GM21423 (cell line): ENCODE measurements at regions not wholly inside any gene's neighbourhood (a gene's known extent, or its start where the extent isn't known, plus 50 kb on each side); places are given as distances from the start of the nearest gene placed in this dataset.
A peak's percentile ranks its signal among the peaks of the same experiment; 100 is the strongest.

Source experiments
- ATAC-seq: cut with Tn5 transposase; IDR thresholded peaks from one replicate; pipeline ENCODE4 v1.9.1; 2021; ENCODE audit warnings: mild to moderate bottlenecking, moderate library complexity; ENCODE audit not compliant: unreplicated experiment

DNA sequence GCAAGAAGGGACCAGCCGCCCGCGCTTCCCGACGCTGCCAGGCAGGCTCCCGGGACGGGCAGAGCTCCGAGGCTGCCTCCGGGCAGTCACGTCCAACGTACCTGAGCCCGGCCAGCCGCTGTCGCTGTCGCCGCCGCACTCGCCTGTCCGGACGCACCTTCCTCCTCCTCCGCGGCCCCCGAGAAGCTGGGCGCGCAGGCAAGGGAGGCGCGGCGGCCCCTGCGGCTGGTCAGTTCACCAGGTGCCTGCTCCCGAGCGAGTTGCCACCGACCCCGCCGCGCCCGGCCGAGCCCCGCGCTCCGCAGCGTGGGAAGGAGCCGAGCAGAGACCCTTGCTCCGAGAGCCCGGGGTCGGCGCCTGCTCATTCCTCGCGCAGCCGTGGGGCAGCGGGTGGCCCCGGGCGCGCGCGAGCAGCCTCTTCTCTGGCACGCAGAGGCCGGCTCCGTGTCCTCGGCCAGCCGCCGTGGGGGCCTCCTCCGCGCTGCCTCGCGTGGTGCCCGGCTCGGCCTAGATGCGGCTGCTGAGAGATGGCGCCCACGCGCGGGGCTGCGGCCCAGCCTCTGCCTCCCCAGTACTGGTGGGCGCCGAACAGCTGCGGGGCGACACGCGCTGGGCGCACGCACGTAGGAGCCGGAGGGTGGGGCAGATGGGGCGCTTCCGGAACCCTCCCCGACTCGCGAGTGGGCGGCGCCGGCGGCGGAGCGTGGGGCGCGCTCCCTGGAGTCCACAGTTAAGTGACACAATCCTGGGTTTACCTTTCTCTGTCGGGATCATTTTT is 419.4 kb downstream of the UQCRFS1 start:
- ATAC-seq = no peak

DNA sequence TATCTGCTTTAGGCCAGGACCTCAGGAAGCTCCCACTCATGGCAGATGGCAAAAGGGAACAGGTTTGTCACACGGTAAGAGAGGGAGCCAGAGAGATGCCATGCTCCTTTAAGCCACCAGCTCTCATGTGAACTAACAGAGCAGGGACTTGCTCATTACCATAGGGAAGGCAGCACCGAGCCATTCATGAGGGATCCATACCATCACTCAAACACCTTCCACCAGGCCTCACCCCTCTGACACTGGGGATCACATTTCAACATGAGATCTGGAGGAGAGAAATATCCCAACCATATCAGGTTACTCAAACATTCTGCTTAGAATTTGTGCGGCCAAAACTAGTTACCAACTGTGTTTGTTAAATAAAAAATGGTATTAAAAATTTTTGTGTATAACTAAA is 427.0 kb downstream of the UQCRFS1 start:
- ATAC-seq = no peak

DNA sequence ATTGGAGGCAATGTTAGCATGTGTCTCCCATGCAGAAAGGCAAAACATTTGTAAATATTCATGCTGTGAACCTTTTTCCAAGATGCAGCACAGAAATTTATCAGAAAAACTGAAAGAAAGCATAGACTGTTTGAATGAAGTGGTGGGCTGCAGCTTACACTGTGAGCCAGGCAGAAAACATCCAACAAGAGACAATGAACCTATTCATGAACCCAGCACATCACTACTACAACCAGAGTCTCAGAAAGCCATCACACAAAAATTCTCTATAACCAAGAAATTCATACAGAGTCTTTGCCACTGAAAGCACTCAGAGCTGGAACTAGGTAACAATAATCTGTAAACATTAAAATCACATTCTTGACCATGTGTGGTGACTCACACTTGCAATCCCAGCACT is 448.9 kb downstream of the UQCRFS1 start:
- ATAC-seq = no peak

DNA sequence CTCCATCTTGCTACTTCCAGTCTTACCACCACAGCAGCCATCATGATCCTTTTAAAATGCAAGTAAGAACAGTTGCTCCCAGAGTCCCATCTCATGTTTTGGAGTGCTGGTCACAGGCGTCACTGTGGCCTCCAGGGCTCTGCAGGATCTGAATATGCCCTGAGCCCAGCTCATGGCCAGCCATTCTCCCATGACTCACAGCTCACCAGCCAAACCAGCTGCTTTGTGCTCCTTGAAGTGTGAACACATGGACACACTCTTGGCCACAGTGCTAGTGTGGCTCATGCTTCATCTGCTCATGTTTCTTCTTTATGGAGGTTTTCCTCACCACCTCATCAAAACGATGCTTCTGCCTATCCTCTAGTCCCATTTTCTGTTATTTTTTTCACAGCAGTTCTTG is 466.5 kb downstream of the UQCRFS1 start:
- ATAC-seq = no peak

DNA sequence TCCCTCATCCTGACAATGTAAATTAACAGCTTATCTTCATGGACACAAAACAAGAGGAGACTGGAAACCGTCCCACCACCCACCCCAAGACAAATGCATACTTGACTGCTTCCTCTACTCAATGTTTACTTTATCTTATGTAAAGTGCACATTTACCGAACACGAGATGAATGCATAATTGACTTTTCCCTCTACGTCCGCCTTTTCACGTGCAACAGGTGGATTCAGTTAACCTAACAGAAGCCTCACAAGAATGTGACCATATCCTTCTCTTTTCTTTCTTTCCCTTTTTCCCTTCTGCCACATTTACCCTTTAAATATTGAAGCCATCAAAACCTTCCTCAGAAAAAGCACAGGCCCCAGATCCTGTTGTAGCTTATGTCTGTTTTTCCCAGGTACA is 468.0 kb downstream of the UQCRFS1 start:
- ATAC-seq = no peak

DNA sequence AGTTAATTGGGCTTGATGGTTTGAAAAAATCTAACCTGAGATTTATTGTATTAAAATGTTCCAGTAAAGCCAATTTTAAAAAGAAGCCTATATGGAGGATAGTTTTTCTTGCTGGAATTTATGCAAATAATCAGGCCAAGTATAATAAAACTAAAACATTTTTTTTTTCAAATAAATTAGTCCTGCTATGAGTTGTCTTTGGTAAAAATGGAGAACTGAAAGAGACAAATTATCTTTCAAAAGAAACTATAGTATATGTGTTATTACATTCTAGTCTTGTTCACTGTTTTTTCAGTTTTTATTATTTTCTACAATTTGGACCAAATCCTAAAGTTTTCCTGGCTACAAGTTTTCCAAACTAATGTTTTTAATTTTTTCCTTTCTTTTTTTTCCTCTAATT is 468.9 kb downstream of the UQCRFS1 start:
- ATAC-seq = no peak

DNA sequence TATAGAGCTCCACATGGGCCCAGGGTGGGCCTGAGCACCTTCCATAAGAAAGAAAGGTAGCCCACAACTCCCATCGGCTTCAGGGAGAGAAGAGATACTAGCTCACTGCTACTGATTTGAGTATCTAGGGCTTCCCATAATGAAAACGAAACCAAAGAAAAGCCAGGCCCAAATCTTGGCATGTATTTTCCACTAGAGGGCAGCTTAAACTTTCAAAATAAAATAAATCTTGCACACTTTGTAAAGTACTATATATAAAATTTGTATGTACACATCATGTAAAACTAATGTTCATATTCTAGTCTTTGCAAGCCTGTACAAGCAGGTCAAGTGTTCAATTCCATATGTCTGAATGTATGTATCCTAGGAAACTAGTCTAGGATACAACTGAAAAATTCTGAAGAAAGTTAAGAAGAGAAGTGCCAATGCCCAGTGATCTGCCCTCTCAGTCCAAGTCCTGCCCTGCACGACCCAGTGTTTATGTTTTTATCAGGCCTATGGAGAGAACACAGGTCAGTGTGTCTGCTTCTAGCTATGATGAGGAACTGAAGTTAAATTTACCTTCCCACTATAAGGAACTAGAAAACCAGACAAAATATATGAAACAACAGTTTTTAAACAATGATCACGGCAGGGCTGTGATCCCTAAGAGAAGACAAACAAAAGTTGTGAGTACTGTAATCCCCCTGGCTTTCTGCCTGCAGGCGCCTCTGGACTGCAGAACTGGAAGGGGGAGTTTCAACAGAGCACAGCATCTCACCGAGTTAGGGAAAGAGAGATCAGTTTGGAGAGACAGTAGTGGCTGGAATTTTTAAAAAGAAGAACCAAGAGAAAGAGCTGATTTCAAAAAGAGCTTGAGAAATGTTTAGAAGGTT is 475.7 kb downstream of the UQCRFS1 start:
- ATAC-seq = peak; percentile 43

DNA sequence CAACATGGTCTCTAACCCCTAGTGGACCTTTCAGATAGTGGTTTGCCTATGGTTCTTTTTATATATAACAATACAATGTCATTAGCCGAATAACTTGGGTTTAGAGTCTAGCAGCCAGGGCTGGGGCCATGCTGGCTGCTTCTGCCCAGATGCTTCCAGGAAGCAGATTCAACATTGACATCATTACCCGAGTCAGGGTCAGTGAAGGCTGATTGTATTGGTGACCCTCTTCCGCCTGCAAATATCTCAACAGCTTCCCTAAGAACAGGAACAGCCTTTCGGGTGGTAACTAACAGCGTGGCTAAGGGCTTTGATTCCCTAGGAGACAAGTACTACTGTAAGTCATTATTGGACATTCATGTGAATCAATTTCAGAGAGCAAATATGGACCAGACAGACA is 476.4 kb downstream of the UQCRFS1 start:
- no peak for ATAC-seq

DNA sequence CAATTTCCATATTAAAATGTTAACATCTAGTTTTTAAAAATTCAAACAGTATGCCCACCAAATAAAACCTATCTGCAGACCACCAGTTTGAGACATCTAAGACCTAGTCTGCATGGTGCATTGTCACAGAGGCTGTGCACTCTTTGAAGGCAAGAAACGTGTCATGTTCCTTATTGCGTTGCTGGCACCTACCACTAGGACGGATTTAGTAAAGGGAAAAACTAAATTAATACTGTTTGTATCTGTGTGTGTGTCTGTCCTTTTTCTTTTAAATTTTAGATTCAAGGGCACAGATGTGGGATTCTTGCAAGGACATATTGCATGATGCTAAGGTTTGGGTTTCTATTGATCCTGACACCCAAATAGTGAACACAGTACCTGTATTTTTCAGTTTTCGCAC is 481.4 kb downstream of the UQCRFS1 start:
- ATAC-seq = no peak

DNA sequence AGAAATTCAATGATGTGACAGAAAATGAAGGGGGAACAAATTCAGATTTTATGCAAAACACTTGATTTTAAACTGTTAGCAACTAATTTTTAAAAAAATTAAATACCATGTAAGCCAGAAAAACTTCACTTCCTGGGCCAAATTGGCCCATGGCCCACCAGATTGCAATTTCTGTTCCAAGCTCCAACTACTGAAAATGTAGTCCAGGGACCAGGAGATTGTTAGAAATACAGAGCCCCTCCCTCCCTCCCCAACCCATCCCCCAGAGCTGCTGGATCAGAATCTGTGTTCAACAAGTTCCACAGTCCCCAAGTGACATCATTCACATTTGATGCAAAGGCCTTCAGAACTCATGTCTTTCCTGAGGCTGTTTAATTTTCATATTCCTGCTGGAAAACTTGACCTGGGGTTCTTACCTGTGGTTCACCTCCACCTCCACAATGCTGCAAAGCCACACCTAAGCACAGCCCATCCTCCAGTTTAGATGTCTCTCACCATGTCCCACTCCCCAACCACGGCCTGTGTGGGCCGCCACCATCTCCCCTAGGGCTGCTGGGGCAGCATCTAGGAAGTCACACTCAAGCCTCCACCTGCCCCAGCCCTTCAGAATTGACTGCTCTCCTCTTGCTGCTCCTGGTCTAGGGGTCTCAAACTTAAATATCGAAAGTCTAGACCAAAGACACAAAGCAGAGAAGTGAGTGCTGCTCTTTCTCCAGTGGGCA is 482.0 kb downstream of the UQCRFS1 start:
- no peak for ATAC-seq

DNA sequence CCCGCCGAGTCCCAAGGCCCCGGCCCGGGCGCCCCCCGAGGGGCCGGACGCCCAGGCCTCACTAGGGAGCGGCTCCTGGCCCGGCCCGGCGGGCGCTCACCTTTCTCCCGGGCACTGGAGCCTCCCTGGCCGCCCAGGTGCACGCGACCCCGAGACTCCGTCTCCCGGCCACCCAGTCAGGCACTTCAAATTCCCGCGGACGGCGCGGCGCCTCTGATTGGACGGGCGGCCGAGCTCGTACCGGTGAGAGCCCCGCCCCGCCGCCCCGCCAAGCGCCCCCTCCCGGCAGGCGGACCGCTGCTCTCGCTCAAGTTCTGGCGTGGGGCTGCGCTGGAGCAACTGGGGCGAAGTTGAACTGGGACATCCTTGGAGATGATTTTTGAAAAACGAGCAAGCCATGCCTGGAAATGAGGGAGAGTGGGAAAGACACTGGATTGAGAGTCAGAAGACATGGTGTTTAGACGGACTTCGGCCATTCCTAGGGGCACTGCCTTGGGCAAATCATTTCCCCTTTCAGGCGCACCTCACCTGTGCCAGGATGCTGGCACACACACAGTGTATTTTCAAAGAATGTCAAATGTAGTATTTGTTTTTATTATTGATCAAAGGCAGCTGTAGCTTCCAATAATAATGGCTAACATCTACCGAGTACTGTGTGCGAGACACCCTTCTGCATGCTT is 485.3 kb downstream of the UQCRFS1 start:
- no peak for ATAC-seq

DNA sequence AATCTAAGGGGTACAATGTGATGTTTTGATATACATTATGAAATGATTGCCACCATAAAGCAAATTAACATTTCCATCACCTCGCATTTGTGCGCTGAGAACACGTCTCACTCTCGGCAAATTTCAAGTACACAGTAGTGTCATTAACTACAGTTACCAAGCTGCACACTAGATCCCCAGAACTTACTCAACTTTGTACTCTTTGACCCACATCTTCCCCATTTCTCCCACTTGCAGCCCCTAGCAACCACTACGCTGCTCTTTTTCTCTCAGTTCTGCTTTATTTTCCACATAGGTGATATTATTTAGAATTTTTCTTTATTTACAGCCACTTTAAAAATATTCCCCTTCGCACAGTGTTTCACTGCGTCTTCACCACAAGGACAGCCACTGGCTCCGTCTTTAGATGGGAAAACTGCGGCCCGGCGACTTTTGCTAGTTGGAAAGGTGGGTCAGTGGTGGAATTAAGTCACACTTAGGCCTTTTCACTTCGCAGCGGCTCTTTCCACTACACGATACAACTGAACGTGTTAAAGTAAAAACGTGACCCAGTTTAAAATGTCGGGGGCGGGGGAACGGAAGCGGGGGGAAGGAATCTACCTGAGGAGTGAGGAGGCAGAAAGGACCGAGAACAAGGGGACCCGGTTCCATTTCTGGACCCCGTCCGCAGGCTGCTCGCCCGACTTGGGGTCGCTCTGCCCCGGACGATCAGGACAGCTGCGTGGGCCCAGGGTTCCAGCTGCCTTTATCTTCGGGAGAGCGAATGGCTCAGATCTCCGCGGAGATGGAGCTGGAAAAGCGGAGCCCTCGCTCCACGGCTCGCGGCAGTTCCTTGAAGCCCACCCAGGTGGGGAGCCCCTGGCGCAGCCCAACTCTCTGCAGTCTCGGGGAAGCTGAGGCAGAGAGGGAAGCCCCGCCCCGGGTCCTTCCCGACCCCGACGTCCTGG is 486.1 kb downstream of the UQCRFS1 start:
- no peak for ATAC-seq

DNA sequence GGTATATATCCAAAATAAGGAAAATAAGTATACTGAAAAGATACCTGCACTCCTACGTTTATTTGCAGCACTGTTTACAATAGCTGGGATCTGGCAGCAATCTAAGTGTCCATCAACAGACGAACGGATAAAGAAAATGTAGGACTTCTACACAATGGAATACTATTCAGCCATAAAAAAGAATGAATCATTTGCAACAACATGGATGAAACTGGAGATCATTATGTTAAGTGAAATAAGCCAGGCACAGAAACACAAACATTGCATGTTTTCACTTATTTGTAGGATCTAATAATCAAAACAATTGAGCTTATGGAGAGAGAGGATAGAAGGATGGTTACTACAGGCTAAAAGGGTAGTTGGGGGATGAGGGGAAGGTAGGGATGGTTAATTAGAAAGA is 494.0 kb downstream of the UQCRFS1 start:
- no peak for ATAC-seq

DNA sequence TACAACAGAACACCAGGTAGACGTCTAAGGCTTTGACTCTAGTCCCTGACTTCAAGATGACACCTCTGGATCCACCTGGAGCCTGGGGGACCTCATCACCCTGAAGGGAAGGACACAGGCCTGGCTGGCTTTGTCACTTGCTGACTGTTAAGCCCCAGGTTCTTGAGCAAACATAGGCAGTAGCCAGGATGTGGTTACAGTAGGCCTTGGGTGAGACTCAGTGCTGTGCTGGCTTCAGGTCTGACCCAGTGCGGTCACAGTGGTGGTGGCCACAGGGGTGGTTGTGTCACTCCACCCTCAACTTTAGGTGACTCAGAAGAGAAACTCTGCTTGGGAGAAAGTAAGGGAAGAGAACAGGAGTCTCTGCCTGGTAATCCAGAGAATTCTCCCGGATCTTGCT is 497.8 kb downstream of the UQCRFS1 start:
- ATAC-seq = no peak

DNA sequence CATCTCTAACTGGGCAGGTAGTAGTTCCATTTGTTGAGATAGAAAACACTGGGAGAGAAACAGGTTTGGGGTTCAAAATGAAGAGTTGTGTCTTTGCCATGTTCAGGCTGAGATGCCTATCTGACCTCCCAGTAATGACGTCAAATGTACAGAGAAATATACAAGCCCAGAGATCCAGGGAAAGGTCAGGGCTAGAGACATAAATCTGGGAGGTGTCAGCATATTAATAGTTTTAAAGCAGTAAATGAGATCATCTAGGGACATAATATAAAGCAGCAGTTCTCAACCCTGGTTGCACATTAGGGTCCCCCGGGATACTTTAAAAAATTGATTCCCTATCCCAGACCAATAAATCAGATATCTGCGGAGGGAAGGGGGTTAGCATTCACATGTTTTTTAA is 501.5 kb downstream of the UQCRFS1 start:
- no peak for ATAC-seq

DNA sequence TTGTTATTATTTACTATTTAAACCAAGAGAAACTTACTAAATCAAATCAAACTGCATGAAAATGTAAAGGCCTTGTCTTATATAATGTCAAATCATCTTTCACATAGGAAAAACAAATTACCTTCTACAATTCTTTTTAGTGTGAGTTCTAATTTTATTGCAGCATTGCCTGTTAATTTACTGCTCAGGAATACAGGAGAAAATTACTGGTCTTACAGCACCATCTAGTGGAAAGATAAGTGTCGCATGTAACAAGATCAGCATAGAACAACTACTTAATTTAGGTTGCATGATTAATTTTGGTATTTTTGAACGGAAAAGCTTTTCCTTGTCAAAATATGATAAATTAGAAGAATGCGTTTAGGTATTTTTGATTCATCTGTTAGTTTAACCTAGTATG is 502.7 kb downstream of the UQCRFS1 start:
- no peak for ATAC-seq

DNA sequence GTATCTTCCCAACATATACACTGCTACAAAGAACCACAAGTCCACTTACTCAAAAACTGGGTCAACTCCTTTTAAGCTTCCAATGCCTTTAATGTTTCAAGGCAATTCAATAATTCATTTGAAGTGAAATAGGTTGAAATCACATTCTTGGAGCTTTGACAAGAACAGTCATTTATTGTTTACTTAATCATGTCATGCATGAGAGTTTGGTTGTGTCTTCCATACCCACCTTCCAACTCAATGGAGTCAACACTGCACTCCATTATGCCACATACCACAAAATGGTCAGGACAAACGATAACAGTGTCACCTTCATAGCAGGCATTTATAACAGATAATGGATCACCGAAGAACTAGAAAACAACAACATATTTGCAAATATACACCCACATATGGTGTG is 506.3 kb downstream of the UQCRFS1 start:
- ATAC-seq = no peak

DNA sequence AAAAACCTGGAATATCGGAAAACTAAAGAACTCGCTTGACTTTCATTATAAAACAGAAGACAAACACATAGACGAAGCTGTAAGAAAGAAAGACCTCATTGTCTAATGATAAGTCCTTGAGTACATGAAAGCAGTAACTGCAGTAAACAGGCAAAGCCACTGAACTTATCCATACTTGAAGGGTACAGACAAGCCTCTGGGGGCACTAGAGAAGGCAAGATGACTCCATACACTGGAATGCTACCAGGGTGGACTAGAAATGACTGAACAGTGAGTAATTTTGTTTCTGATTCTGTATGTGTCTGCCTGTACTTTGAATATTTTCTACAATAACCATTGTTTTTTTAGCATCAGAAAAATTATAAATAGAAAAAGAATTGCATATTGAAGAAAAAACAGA is 507.9 kb downstream of the UQCRFS1 start:
- ATAC-seq = no peak

DNA sequence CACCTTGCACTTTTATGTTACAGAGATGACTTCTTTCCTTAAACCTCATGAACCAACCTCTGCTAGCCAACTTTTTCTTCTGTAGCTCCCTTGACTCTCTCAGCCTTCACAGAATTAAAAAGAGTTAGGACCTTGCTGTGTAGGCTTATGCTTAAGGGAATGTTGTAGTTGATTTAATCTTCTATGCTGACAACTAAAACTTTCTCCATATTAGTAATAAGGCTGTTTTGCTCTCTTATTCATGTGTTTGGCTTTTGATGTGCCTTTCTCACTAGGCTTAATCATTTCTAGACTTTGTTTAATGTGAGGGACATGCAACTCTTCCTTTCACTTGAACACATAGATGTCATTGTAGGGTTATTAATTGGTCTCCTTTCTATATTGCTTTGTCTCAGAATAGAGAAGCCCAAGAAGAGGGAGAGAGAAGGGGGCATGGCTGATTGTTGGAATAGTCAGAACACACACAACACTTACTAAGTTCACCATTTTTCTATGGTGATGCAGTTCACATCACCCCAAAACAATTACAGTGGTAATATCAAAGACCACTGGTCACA is 509.5 kb downstream of the UQCRFS1 start:
- no peak for ATAC-seq

DNA sequence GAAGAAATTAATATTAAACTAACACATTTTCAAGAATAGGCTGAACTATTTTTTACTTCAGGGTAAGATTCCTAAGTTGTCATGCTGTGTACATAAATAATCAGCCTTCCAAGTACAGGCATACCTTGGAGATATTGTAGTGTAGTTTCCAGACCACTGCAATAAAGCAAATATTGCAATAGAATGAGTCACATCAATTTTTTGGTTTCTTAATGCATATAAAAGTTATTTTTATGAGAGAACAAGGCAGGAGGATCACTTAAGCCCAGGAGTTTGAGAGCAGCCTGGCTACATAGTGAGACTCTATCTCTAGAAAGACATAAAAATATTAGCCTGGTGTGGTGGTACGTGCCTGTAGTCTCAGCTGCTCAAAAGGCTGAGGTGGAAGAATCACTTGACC is 511.5 kb downstream of the UQCRFS1 start:
- no peak for ATAC-seq
